GM18498 (cell line): ENCODE measurements at regions not wholly inside any gene's neighbourhood (a gene's known extent, or its start where the extent isn't known, plus 50 kb on each side); places are given as distances from the start of the nearest gene placed in this dataset.
"Not testable (repeated sequence)": the region's sequence is repeated elsewhere in the genome, so short reads cannot be mapped to it uniquely, and the experiment has no call there.

Experiments used
- ATAC-seq: cut with Tn5 transposase; IDR thresholded peaks from one replicate; pipeline ENCODE4 v1.9.1; 2021; ENCODE audit warnings: mild to moderate bottlenecking, moderate library complexity; ENCODE audit not compliant: unreplicated experiment

DNA sequence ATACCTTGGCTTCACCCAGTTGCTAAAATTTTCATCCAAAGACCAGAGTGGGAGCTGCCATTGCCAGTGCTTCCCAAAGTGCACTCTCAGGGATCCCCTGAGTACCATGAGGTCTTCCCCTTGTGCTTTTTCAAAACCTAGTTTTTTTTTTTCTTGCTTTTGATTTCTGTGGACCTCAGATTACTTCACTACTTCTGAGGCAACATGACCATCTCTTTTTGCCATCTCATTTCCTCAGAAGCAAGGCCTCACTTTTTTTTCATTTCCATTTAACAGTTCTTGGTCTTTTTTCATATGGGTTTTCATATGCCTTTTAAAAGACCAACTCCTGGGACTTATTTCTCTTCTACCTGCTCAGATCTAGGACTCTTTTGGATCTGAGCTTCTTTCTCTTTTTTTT is 64.1 kb upstream of the MMS22L start:
- ATAC-seq = no peak

DNA sequence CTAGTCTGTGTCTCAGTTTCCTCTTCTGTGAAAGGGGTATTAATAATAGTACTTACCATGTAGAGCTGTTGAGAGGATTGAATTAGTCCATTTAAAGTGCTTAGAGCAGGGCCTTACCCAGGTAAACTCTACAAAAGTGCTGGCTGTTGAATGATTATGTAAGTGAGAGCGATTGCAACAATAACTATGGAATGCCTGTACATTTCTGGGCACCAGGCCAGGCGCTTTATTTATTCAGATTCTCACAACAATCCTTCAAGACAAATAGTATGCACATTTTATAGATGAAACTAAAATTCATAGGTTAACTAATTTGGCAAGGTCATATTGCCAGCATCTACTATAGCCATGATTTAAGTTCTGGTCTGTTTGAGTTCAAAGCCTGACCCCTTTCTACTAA is 78.3 kb upstream of the MMS22L start:
- ATAC-seq = no peak

DNA sequence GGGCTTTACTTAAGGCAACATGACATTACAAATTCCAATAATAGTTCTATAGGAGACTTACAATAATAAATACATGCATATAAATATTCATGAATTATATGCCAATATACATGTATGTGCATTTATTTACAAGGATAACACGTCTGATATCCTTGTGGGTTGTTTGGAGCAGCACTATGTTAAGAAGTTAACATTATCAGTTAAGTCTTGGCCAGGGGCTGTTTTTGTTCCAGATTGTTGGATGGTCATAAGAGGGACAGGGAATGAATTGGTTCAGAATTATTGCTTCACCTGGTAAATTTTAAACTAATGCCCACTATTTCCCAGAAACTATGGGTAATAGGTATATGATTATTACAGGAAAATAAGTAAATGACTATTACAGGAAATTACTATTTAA is 81.3 kb upstream of the MMS22L start:
- no peak for ATAC-seq

DNA sequence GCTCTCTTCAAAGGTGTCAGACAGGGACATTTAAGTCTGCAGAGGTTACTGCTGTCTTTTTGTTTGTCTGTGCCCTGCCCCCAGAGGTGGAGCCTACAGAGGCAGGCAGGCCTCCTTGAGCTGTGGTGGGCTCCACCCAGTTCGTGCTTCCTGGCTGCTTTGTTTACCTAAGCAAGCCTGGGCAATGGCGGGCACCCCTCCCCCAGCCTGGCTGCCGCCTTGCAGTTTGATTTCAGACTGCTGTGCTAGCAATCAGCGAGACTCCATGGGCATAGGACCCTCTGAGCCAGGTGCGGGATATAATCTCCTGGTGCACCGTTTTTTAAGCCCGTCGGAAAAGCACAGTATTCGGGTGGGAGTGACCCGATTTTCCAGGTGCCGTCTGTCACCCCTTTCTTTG is 99.1 kb upstream of the MMS22L start:
- not testable (repeated sequence) for ATAC-seq

DNA sequence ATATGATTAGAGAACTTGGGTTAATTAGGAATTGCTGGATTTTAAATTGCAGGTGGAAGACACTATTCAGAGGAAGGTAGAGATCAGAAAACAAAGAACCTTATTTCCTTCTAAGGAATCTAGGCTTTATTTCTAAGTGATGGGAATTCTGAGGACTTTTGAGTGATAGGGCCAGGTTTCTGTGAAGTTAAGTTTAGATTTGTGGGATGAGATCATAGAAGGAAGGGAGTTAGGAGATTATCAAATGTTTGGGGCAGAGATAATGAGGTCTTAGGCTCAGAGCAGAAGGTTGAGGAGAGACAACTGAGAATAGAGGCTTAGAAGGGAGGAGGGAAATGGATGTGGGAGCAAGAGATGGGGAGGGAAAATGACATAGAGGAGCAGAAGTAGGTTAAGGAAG is 109.7 kb upstream of the MMS22L start:
- ATAC-seq = no peak

DNA sequence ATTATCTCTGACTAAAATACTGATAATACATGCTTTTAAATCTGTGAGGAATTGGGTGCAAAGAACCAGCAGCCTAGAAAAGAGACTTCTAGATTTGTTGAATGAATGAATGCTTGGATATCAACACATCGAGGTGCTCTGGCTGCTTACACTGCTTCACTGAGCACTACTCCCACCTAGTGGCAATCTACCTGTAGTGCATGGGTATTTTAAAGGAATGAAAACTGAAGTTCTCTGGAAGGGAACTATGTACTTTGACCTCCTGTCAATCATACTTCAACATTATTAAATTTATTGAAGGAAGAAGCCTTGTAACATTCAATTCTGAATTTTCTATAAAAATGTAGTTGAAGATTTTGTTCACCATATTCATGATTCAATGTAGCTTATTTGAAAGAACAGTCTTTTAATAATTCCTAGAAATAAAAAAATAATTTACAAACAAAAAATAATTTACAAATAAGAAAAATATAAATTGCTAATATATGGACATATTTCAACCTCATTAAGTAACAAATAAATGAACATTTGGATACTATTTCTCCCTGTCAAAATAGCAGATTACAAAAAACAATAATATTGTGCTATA is 111.2 kb upstream of the MMS22L start:
- peak; percentile 85 for ATAC-seq

DNA sequence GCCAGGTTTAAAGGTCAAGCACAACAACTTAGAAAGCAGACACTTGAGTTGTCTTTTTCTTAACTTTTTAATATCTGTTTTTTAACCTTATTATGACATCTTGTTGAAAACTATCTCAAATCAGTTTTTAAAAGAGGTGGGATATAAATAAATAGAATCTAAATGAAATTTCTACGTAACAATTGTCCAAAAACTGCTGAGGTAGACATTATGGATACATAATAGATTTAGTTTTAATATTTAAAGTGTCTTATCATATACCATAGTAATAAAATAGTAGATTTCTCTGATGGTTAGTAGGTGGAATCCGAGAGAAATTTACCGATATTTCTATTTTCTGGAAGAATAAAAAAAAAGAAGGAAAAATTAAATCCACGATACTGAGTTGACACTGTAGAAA is 113.9 kb upstream of the MMS22L start:
- no peak for ATAC-seq

DNA sequence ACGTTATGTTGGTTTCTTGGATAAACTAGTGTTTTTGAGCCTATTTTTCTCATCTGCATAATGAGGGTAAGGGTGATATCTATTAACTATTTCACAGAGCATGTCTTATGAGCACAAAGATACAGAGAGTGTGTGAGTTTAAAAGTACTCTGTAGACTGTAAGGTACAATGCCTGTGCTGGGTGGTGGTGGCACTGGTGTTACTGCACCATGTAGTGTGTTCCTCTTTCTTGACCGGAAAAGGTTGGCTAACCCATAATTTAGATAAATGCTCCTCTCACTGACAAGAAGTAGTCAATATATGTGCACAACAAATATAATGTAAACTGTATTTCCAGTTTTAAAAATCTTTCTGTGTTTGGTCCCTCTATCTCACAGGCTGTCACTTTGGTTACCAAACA is 116.2 kb upstream of the MMS22L start:
- ATAC-seq = no peak

DNA sequence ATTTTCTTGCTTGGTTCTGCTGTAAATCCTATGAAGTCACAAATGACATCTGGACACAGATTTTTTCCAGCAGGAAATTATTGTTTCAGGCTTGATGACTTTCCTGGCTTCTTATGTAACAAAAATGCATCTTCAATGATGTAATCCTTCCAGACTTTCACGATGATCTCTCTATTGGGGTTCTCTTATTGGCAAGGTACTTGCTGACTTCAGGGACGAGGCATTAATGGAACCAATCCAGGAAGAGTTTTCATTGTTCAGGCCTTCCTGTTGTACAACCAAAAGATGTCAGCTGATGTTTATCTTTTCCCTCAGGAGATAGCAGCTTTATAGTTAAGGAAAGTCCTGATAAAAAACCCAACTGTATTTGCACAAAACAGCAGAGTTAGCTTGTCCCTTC is 118.5 kb upstream of the MMS22L start:
- no peak for ATAC-seq

DNA sequence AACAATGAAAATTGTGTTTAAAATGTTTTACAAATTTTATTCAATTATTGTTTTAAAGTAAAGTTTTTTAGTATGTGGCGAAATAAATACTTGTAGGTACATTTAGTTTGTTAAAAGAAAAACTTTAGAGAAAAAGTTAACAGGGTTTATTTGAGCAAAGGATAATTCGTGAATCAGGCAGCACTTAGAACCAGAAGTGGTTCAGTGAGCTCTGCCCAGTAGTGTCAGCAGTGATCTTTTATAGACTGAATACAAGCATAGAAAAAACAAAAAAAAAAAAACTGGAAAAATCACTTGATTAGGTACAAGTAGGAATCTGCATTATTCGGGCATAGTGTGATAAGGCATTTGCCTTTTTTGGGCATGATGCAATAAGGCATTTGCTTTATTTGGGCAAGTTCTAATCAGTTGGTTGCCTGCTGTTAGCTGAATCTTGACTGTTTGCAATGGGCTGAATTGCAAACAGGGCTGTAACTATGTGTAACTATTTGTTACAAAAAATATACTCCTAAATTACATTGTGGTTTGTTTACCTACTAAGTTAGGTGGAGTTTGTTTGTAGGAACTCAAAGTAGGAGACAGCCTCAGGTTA is 122.9 kb upstream of the MMS22L start:
- ATAC-seq = no peak

DNA sequence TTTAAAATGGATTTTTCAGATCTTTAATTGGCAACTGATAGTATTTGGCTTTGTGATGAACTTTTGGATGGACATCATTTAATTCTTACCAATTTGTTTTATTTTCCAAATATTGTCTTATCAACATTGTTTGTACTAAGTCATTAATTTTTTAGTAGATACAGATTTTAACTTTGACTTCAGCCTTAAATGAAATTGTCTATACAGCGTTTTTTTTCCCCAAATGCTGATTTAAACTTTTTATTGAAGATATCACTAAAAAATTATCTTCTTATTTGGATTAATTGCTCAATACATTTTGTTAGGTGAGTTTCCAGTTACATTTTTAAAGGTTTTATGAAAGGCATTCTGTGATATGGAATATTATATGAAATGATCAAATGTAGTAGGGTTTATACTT is 123.6 kb upstream of the MMS22L start:
- ATAC-seq = no peak

DNA sequence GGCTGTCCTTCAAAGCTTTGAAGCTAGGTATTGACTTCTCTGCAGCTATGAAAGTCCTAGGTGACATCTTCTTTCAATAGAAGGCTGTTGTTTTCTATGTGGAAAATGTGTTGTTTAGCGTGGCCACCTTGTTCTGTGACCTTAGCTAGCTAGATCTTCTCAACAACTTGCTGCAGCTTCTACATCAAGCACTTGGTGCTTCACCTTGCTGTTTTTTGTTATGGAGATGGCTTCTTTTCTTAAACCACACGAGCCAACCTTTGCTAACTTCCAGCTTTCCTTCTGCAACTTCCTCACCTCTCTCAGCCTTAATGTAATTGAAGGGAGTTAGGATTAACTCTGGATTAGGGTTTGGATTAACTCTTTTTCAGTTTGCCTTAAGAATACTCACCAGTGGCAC is 128.6 kb upstream of the MMS22L start:
- no peak for ATAC-seq

DNA sequence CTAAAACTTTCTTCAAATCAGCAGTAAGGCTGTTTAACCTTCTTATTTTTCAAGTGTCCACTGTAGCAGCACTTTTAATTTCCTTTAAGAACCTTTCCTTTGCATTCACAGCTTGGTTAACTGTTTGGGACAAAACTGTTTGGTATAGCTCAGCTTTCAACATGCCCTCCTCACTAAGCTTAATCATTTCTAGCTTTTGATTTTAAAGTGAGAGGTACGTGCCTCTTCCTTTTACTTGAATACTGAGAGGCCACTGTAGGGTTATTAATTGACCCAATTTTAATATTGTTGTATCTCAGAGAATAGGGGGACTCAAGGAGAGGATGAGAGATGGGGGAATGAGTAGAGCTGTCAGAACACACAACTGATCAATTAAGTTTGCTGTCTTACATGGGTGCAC is 129.5 kb upstream of the MMS22L start:
- ATAC-seq = no peak

DNA sequence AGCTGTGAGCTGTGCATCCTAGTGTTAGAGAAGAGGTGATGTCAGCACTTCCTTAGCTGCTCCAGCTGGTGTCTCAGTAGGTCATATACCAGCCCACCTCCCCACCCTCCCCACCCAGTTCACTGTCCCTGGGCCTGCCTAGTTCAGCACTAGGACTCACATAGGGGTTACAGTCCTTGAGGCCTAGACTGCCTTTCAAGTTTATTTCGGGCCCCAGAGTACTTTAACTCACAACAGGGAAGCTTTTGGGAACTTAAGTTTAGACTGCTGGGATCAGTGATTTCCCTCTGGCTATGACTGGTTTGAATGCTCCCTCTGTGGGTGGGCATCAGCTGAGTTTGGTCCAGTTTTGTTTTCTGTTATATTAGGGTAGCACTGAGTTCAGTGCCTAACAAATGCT is 139.2 kb upstream of the MMS22L start:
- ATAC-seq = no peak

DNA sequence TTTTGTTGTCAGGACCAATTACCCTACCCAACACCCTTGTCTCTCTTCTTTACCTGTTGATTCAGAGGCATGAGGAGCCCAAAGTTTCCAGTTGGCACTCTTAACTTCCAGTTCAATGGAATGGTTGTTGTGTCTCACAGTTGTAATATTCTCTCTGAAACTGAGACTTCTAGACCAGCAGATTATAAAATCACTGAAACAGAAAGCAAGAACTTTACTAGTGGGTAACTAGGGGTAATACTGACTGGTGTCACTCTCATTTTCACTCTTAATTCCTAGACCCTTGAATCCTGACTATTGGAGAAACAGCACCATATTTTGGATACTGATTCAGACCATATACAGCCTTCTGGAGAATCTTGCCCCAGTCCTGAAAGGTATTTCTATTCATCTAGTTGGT is 140.2 kb upstream of the MMS22L start:
- peak; percentile 87 for ATAC-seq

DNA sequence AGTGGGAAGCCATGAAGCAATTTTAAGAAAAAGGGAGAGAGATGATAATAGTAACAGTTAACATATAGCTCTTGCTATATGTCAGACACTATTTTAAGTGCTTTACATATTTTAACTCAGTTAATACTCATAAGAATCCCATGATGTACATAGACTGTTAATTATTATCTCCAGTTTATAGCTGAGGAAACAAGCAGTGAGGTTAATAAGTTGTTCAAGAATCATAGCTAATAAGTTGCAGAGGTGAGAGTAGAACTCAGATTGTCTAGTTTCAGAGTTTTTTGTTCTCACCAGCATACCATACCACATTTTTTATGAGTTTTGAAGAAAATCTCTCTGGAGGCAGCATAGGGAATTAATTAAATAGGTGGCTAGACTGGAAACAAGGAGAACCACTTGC is 144.6 kb upstream of the MMS22L start:
- peak; percentile 65 for ATAC-seq

DNA sequence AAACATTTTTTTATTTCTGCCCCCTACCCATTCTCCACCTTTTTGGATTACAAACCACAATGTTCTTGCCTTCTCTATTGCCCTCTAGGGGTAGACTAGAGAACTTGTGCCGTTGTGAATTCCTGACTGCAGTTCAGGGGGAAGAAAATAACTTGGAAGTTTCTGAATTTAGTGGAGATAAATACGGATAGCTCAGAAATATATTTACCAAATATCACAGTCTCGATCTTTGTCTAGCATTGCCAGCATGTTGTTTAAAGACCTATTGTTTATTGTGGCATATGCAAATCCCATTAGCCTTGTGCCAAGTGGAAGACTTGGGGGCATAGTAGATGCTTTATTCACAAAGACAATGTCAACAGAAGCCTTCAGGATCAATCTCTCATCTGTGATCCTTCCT is 154.1 kb upstream of the MMS22L start:
- peak; percentile 44 for ATAC-seq

DNA sequence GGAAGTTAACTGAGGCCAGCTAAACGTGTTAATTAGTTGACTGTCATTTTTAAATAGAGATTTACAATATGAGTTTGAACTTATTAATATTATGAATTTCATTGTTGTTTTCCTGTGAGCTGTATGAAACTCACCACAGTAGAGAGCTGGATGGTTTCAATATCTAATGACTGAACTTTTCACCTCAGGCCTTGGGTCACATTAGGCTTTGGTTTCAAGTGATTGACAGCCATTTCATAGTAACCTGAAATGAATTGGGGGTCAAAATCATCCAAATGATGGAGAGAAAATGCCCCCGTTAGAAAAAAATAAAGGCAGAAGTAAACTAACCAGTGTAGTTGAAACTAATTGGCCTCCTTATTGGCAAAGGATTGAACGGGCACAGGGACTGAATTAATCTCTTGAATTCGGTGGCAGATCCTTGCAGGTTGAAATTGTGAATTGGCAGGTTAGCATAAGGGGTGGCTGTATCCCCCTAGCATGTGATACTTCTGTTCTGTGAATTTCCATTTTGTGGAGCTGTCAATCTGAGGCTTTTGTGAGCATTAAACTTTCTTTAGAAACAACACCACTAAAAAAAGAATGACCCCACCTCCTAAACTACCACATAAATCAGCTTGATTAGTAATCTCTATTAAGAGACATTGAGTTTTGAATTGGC is 155.1 kb upstream of the MMS22L start:
- ATAC-seq = peak; percentile 76

DNA sequence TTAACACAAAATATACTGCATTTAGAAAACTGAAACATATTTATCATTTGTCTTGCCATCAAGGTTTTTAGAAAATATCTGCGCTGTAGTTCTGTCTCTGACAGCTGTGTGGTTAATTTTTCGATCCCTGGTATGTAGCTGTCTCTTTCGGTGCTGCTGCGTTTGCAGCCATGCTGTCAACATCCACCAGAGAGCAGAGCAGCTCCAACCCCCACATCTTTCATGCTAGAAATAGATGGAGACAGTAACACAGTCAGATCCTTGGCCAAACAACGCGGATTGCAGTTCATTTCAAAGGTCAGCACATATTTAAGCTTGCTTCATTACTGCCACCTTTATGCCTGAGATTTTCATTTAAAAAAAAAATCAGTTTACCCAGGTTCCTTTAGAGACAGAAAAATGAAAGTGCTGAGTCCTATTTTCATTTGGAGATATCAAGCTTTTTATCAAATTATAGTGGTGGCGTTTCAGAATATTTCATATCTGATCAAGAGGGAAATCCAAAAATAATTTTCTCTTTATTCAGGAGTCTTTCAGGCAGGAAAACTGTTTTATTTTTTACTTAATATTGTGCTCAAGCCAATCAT is 157.7 kb upstream of the MMS22L start:
- peak; percentile 69 for ATAC-seq

DNA sequence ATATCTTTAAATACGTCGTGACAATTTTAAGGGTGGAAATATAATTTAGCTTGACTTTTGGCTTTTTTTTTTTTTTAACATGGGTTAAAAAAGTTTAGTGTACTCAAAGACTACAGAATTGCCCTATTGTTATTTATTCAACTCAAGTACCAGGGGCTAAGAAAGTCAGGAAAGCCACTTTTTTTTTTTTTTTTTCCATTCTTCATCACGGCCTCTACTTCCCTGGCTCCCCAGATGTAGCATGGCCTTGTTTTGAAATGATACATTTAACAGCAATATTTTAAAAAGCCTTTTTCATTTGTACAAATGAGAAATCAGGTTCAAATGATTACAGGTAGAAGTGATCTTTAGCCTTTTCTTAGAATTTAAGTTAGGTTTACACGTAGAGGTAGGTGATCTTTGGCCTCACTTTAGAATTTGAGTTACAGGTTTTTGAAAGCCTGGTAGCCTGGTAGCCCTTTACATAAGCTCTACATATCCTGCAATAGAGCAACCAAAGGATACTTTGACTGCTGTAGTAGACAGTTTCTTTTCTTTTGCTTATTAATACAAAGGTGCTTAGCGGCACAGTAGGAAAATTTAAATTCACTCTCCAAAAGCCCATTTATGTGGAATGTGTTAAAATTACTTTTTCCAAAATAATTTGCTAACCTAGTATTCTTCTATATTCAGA is 160.5 kb upstream of the MMS22L start:
- no peak for ATAC-seq

DNA sequence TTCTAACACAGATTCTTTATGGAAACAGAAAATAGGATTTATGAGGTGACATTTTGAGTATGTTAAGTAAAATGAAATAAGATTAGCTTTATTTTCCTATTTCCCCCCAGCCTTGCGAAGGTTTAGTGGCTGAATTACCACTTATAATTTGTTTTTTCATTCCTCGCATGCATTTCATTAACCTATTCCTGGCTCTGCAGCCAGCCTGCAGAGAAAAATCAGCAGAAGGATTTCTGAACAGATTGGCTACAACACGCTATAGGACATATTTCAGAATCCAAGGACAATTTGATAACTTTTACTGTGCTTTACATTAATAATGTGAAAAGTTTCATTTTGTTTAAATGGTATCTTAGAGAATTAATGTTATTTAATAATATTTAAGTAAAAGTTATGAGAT is 162.4 kb upstream of the MMS22L start:
- no peak for ATAC-seq

DNA sequence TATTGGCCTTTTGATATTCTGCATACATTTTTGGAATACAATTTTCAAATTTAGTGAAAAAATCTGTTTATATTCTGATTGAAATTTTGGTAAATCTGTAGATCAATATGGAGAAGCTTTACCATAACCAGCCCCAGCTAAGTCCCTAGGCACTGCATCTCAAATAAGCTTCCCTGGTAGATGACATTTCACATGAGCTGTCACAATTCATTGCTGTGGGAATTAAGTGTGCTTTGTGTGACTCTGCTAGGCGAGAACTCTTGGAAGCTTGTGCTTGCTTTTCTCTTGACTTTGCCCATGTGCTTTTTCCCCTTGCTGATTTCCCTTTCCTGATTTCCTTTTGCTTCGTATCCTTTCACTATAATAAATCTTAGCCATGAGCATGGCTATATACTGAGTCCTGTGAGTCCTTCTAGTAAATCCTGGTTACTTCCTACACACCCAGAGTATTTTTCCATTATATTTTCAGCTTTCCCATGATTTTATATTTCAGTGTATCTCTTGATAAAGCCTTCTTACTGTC is 166.5 kb upstream of the MMS22L start:
- no peak for ATAC-seq
